Activated CD4-positive, alpha-beta T cell treated with anti-CD3 and anti-CD28 coated beads, Interleukin-2, amount 10 ng/mL, durations not matched to agents 24 days and 14 days (primary cell): ENCODE measurements at regions not wholly inside any gene's neighbourhood (a gene's known extent, or its start where the extent isn't known, plus 50 kb on each side); places are given as distances from the start of the nearest gene placed in this dataset.
"Not testable (repeated sequence)": the region's sequence is repeated elsewhere in the genome, so short reads cannot be mapped to it uniquely, and the experiment has no call there.

Experiments
- DNase-seq: peaks from one replicate; pipeline ENCODE4 v3.0.0; 2022
- H3K27ac Mint-ChIP-seq: one replicate; pipeline ENCODE4 v1.8.0; 2022; ENCODE audit warnings: mild to moderate bottlenecking, mixed read lengths
- H3K27me3 Mint-ChIP-seq: one replicate; pipeline ENCODE4 v1.8.0; 2022; ENCODE audit warnings: mixed read lengths
- H3K36me3 Mint-ChIP-seq: one replicate; pipeline ENCODE4 v1.8.0; 2022; ENCODE audit warnings: low read depth, mild to moderate bottlenecking, mixed read lengths
- H3K4me1 Mint-ChIP-seq: one replicate; pipeline ENCODE4 v1.8.0; 2021; ENCODE audit warnings: mixed read lengths
- H3K4me3 Mint-ChIP-seq: one replicate; pipeline ENCODE4 v1.8.0; 2022; ENCODE audit warnings: mild to moderate bottlenecking, moderate library complexity, mixed read lengths
- H3K9me3 Mint-ChIP-seq: one replicate; pipeline ENCODE4 v1.8.0; 2021; ENCODE audit warnings: mixed read lengths
- intact Hi-C: fragments of 100-400 bp; cut with micrococcal nuclease; formaldehyde crosslinking; loops from one replicate; pipeline ENCODE4 v1.15.1; 2023

- Mint-ChIP-seq H3K4me3 (no peak overlapping the region), H3K4me1 (no peaks in the 10 kb centered on the region), H3K27me3 (no peaks in the 10 kb centered on the region), H3K36me3 (no peaks in the 10 kb centered on the region), H3K27ac (no peak overlapping the region), H3K9me3 (peaks cover 11% of the 10 kb centered on the region)
- no peak for DNase-seq
- intact Hi-C loops, result no loop called here
Measured at GRCh38 chr13:90652036-90652435, 695.5 kb upstream of the MIR17HG start.

- H3K27ac Mint-ChIP-seq, result no peak overlapping the region
- no peak for DNase-seq
- peaks cover 11% of the 10 kb centered on the region for H3K9me3 Mint-ChIP-seq
- H3K27me3 Mint-ChIP-seq, result no peaks in the 10 kb centered on the region
- no peaks in the 10 kb centered on the region for H3K4me1 Mint-ChIP-seq
- H3K36me3 Mint-ChIP-seq, result no peaks in the 10 kb centered on the region
- intact Hi-C loops, result no loop called here
- H3K4me3 Mint-ChIP-seq, result no peak overlapping the region
Measured at GRCh38 chr13:90654970-90655369, 692.5 kb upstream of the MIR17HG start.

- H3K27ac Mint-ChIP-seq, DNase-seq, intact Hi-C loops, H3K4me1 Mint-ChIP-seq, H3K9me3 Mint-ChIP-seq, H3K27me3 Mint-ChIP-seq, H3K36me3 Mint-ChIP-seq, H3K4me3 Mint-ChIP-seq: not testable (repeated sequence)
Measured at GRCh38 chr13:90664200-90664599, 683.3 kb upstream of the MIR17HG start.

- DNase-seq, result no peak
- H3K36me3 Mint-ChIP-seq, result no peaks in the 10 kb centered on the region
- H3K9me3 Mint-ChIP-seq, result peaks cover 7% of the 10 kb centered on the region
- no peak overlapping the region for H3K27ac Mint-ChIP-seq
- no peaks in the 10 kb centered on the region for H3K27me3 Mint-ChIP-seq
- no peak overlapping the region for H3K4me3 Mint-ChIP-seq
- intact Hi-C loops, result no loop called here
- H3K4me1 Mint-ChIP-seq, result no peaks in the 10 kb centered on the region
Measured at GRCh38 chr13:90673746-90674145, 673.7 kb upstream of the MIR17HG start.

- Mint-ChIP-seq H3K27me3 (no peaks in the 10 kb centered on the region), H3K4me3 (no peak overlapping the region), H3K36me3 (no peaks in the 10 kb centered on the region), H3K9me3 (peaks cover 7% of the 10 kb centered on the region), H3K4me1 (no peaks in the 10 kb centered on the region), H3K27ac (no peak overlapping the region)
- DNase-seq, result no peak
- intact Hi-C loops, result no loop called here
Measured at GRCh38 chr13:90675129-90675528, 672.4 kb upstream of the MIR17HG start.

- Mint-ChIP-seq H3K4me1 (no peaks in the 10 kb centered on the region), H3K27ac (no peak overlapping the region), H3K9me3 (no peaks in the 10 kb centered on the region), H3K4me3 (no peak overlapping the region), H3K27me3 (no peaks in the 10 kb centered on the region), H3K36me3 (no peaks in the 10 kb centered on the region)
- DNase-seq, result no peak
- intact Hi-C loops, result no loop called here
Measured at GRCh38 chr13:90680826-90681225, 666.7 kb upstream of the MIR17HG start.

- Mint-ChIP-seq H3K4me3 (no peak overlapping the region), H3K9me3 (no peaks in the 10 kb centered on the region), H3K27me3 (no peaks in the 10 kb centered on the region), H3K4me1 (no peaks in the 10 kb centered on the region), H3K36me3 (no peaks in the 10 kb centered on the region), H3K27ac (no peak overlapping the region)
- no peak for DNase-seq
- intact Hi-C loops, result no loop called here
Measured at GRCh38 chr13:90683711-90684131, 663.8 kb upstream of the MIR17HG start.

- DNase-seq, result no peak
- Mint-ChIP-seq H3K9me3 (no peaks in the 10 kb centered on the region), H3K36me3 (no peaks in the 10 kb centered on the region), H3K27me3 (no peaks in the 10 kb centered on the region), H3K4me1 (no peaks in the 10 kb centered on the region), H3K27ac (no peak overlapping the region), H3K4me3 (no peak overlapping the region)
- intact Hi-C loops, result no loop called here
Measured at GRCh38 chr13:90686442-90686841, 661.0 kb upstream of the MIR17HG start.

- H3K9me3 Mint-ChIP-seq, result no peaks in the 10 kb centered on the region
- no peak overlapping the region for H3K4me3 Mint-ChIP-seq
- no peak for DNase-seq
- H3K4me1 Mint-ChIP-seq, result no peaks in the 10 kb centered on the region
- no peaks in the 10 kb centered on the region for H3K27me3 Mint-ChIP-seq
- intact Hi-C loops, result no loop called here
- H3K36me3 Mint-ChIP-seq, result no peaks in the 10 kb centered on the region
- H3K27ac Mint-ChIP-seq, result no peak overlapping the region
Measured at GRCh38 chr13:90689111-90689510, 658.4 kb upstream of the MIR17HG start.

GRCh38 chr13:90690458-90691080, 656.9 kb upstream of the MIR17HG start:
- intact Hi-C loops, result no loop called here
- no peak overlapping the region for H3K27ac Mint-ChIP-seq
- H3K36me3 Mint-ChIP-seq, result no peaks in the 10 kb centered on the region
- no peak overlapping the region for H3K4me3 Mint-ChIP-seq
- no peaks in the 10 kb centered on the region for H3K27me3 Mint-ChIP-seq
- H3K4me1 Mint-ChIP-seq, result no peaks in the 10 kb centered on the region
- DNase-seq, result no peak
- H3K9me3 Mint-ChIP-seq, result no peaks in the 10 kb centered on the region

- intact Hi-C loops, result no loop called here
- Mint-ChIP-seq H3K9me3 (no peaks in the 10 kb centered on the region), H3K4me1 (no peaks in the 10 kb centered on the region), H3K27ac (no peak overlapping the region), H3K4me3 (no peak overlapping the region), H3K36me3 (no peaks in the 10 kb centered on the region), H3K27me3 (no peaks in the 10 kb centered on the region)
- no peak for DNase-seq
Measured at GRCh38 chr13:90696254-90696653, 651.2 kb upstream of the MIR17HG start.

- H3K4me3 Mint-ChIP-seq, result no peak overlapping the region
- no peak overlapping the region for H3K27ac Mint-ChIP-seq
- H3K4me1 Mint-ChIP-seq, result no peaks in the 10 kb centered on the region
- H3K9me3 Mint-ChIP-seq, result no peaks in the 10 kb centered on the region
- intact Hi-C loops, result no loop called here
- H3K36me3 Mint-ChIP-seq, result no peaks in the 10 kb centered on the region
- no peaks in the 10 kb centered on the region for H3K27me3 Mint-ChIP-seq
- no peak for DNase-seq
Measured at GRCh38 chr13:90696656-90697055, 650.8 kb upstream of the MIR17HG start.

- H3K4me1 Mint-ChIP-seq, result no peaks in the 10 kb centered on the region
- intact Hi-C loops, result no loop called here
- no peaks in the 10 kb centered on the region for H3K36me3 Mint-ChIP-seq
- H3K9me3 Mint-ChIP-seq, result no peaks in the 10 kb centered on the region
- H3K27ac Mint-ChIP-seq, result no peak overlapping the region
- no peak overlapping the region for H3K4me3 Mint-ChIP-seq
- no peaks in the 10 kb centered on the region for H3K27me3 Mint-ChIP-seq
- no peak for DNase-seq
Measured at GRCh38 chr13:90700340-90700739, 647.1 kb upstream of the MIR17HG start.

GRCh38 chr13:90701264-90701663, 646.2 kb upstream of the MIR17HG start:
- no peaks in the 10 kb centered on the region for H3K36me3 Mint-ChIP-seq
- no peaks in the 10 kb centered on the region for H3K27me3 Mint-ChIP-seq
- no peak overlapping the region for H3K4me3 Mint-ChIP-seq
- DNase-seq, result no peak
- no peak overlapping the region for H3K27ac Mint-ChIP-seq
- no peaks in the 10 kb centered on the region for H3K4me1 Mint-ChIP-seq
- no peaks in the 10 kb centered on the region for H3K9me3 Mint-ChIP-seq
- intact Hi-C loops, result no loop called here

GRCh38 chr13:90702050-90702449, 645.4 kb upstream of the MIR17HG start:
- no peaks in the 10 kb centered on the region for H3K27me3 Mint-ChIP-seq
- H3K9me3 Mint-ChIP-seq, result no peaks in the 10 kb centered on the region
- H3K36me3 Mint-ChIP-seq, result no peaks in the 10 kb centered on the region
- DNase-seq, result no peak
- H3K4me1 Mint-ChIP-seq, result no peaks in the 10 kb centered on the region
- intact Hi-C loops, result no loop called here
- no peak overlapping the region for H3K27ac Mint-ChIP-seq
- no peak overlapping the region for H3K4me3 Mint-ChIP-seq
